ENCODE measurements at regions not wholly inside any gene's neighbourhood (a gene's known extent, or its start where the extent isn't known, plus 50 kb on each side); places are given as distances from the start of the nearest gene placed in this dataset.

GRCh38 chr16:65574326-65574966 is 452.6 kb upstream of the CDH11 start:
- ATAC-seq, result no peak
- BruUV-seq (replicated peaks), result no TSS peak
- CTCF ChIA-PET (ENCODE audit: low intra/inter-chr PET ratio, low total read pairs), result no interaction called here

GRCh38 chr16:65572156-65572555 is 450.3 kb upstream of the CDH11 start:
- no peaks in the 10 kb centered on the region for H3K79me2 ChIP-seq (ENCODE audit: insufficient read depth, low read length)
- H3K27me3 ChIP-seq (ENCODE audit: control insufficient read depth in 1 of 2, insufficient read depth in 2 of 2, low read length in 2 of 2), result no peaks in the 10 kb centered on the region
- DNase-seq (ENCODE audit: low spot score) (no peak), FAIRE-seq (no peak), ATAC-seq (no peak)
- BruUV-seq (replicated peaks), result no TSS peak
- no peak overlapping the region for H3K4me2 ChIP-seq (ENCODE audit: low read depth, low read length)
- no peaks in the 10 kb centered on the region for H3K4me1 ChIP-seq (ENCODE audit: insufficient read depth, low read length)
- no peak overlapping the region for H3K9ac ChIP-seq (ENCODE audit: insufficient read depth, low read depth, low read length)
- peaks cover 9% of the 10 kb centered on the region; the same call in 1 of the 2 replicates for H3K9me3 ChIP-seq (ENCODE audit: low read length)
- TF ChIP-seq MAFG (CRISPR knock-in tag; IDR thresholded peaks at IDR 0.05) (no peak), GFI1 (CRISPR knock-in tag; IDR thresholded peaks at IDR 0.05; ENCODE audit: borderline replicate concordance) (no peak), PPARG (CRISPR knock-in tag; conservative IDR thresholded peaks at IDR 0.05) (no peak), ZBTB21 (CRISPR knock-in tag; IDR thresholded peaks at IDR 0.05) (no peak), MTA1 (CRISPR knock-in tag; IDR thresholded peaks at IDR 0.05; ENCODE audit: borderline replicate concordance) (no peak), ZC3H13 (CRISPR knock-in tag; IDR thresholded peaks at IDR 0.05) (no peak), E2F2 (CRISPR knock-in tag; IDR thresholded peaks at IDR 0.05; ENCODE audit: borderline replicate concordance) (no peak)
- no peaks in the 10 kb centered on the region for H3K36me3 ChIP-seq (replicated peaks in 1 of 2; ENCODE audit: control insufficient read depth in 1 of 2, insufficient read depth in 2 of 2, low read length in 2 of 2)
- intact Hi-C loops (cut with micrococcal nuclease; ENCODE audit: unreplicated experiment), result no loop called here
- CTCF ChIA-PET (ENCODE audit: low intra/inter-chr PET ratio, low total read pairs), result no interaction called here
- no peak overlapping the region for H3K4me3 ChIP-seq (replicated peaks in 1 of 3; ENCODE audit: insufficient read depth in 1 of 3, low read depth in 2 of 3, low read length in 3 of 3)
- in situ Hi-C loops (cut with HindIII; ENCODE audit: extremely low pct_ligation_motif_present, low pct_unique_long_range_greater_than_20kb), result no loop called here
- no peak overlapping the region for H2AFZ ChIP-seq (ENCODE audit: low read length)
- WGBS (ENCODE audit: low lambda C conversion rate), result 0% methylated on average over 1 of the region's 1 CpG
- H3K27ac ChIP-seq (ENCODE audit: extremely low read length, insufficient read depth, low read length), result no peak overlapping the region
- H4K20me1 ChIP-seq (ENCODE audit: insufficient read depth, low read length), result no peaks in the 10 kb centered on the region
- POLR2A ChIA-PET, result no interaction called here

More at GRCh38 chr16:65574326-65574966, 452.6 kb upstream of the CDH11 start:
- Histone ChIP-seq H3K27ac (ENCODE audit: extremely low read length, insufficient read depth, low read length) (no peak overlapping the region), H3K4me1 (ENCODE audit: insufficient read depth, low read length) (no peaks in the 10 kb centered on the region), H3K27me3 (ENCODE audit: control insufficient read depth in 1 of 2, insufficient read depth in 2 of 2, low read length in 2 of 2) (no peaks in the 10 kb centered on the region), H3K36me3 (replicated peaks in 1 of 2; ENCODE audit: control insufficient read depth in 1 of 2, insufficient read depth in 2 of 2, low read length in 2 of 2) (no peaks in the 10 kb centered on the region), H3K79me2 (ENCODE audit: insufficient read depth, low read length) (no peaks in the 10 kb centered on the region), H3K4me2 (ENCODE audit: low read depth, low read length) (no peak overlapping the region), H3K9ac (ENCODE audit: insufficient read depth, low read depth, low read length) (no peak overlapping the region), H3K9me3 (ENCODE audit: low read length) (peaks cover 8% of the 10 kb centered on the region; the same call in 1 of the 2 replicates), H2AFZ (ENCODE audit: low read length) (no peak overlapping the region), H4K20me1 (ENCODE audit: insufficient read depth, low read length) (no peaks in the 10 kb centered on the region), H3K4me3 (replicated peaks in 1 of 3; ENCODE audit: insufficient read depth in 1 of 3, low read depth in 2 of 3, low read length in 3 of 3) (no peak overlapping the region)
- no peak for TF ChIP-seq ZNF251 (CRISPR knock-in tag; IDR thresholded peaks at IDR 0.05)
- TF ChIP-seq MAFK (conservative IDR thresholded peaks at IDR 0.05 in 1 of 2, IDR thresholded peaks at IDR 0.05 in 1 of 2; ENCODE audit: low read length in 2 of 2), result peak; percentile 84 to 95
- TF ChIP-seq TARDBP (CRISPR knock-in tag; IDR thresholded peaks at IDR 0.05), result no peak
- TF ChIP-seq ZBTB2 (CRISPR knock-in tag; IDR thresholded peaks at IDR 0.05; ENCODE audit: low read depth), result no peak
- TF ChIP-seq MAFF (IDR thresholded peaks at IDR 0.05; ENCODE audit: low read depth, low read length), result peak; percentile 92
- POLR2A ChIA-PET, result no interaction called here
- 9% methylated on average over 13 of the region's 13 CpGs for WGBS (ENCODE audit: low lambda C conversion rate)
- FAIRE-seq (no peak), DNase-seq (ENCODE audit: low spot score) (no peak)
- intact Hi-C loops (cut with micrococcal nuclease; ENCODE audit: unreplicated experiment) (no loop called here), in situ Hi-C loops (cut with HindIII; ENCODE audit: extremely low pct_ligation_motif_present, low pct_unique_long_range_greater_than_20kb) (no loop called here)
